ENCODE measurements at regions not wholly inside any gene's neighbourhood (a gene's known extent, or its start where the extent isn't known, plus 50 kb on each side); places are given as distances from the start of the nearest gene placed in this dataset.
"Not testable (repeated sequence)": the region's sequence is repeated elsewhere in the genome, so short reads cannot be mapped to it uniquely, and the experiment has no call there.

- 92% methylated on average over 7 of the region's 7 CpGs for WGBS
- no peak overlapping the region for H3K27ac ChIP-seq (ENCODE audit: low read depth, low read length)
- H3K4me3 ChIP-seq (ENCODE audit: low read length), result no peak overlapping the region
- no peaks in the 10 kb centered on the region for H3K36me3 ChIP-seq (ENCODE audit: insufficient read depth, low read length)
- peaks cover 4% of the 10 kb centered on the region; the same call in 1 of the 2 replicates for H3K27me3 ChIP-seq (ENCODE audit: insufficient read depth, low read length)
- H3K9me3 ChIP-seq (ENCODE audit: insufficient read depth, low read depth, low read length), result no peaks in the 10 kb centered on the region
- peaks cover 9% of the 10 kb centered on the region; the same call in 1 of the 2 replicates for H3K4me1 ChIP-seq (ENCODE audit: insufficient read depth, low read length)
- no peak overlapping the region for H3K9ac ChIP-seq (ENCODE audit: low read depth, low read length)
Observed at GRCh38 chr11:31955838-31956237, 135.0 kb upstream of the RCN1 start.

DNA sequence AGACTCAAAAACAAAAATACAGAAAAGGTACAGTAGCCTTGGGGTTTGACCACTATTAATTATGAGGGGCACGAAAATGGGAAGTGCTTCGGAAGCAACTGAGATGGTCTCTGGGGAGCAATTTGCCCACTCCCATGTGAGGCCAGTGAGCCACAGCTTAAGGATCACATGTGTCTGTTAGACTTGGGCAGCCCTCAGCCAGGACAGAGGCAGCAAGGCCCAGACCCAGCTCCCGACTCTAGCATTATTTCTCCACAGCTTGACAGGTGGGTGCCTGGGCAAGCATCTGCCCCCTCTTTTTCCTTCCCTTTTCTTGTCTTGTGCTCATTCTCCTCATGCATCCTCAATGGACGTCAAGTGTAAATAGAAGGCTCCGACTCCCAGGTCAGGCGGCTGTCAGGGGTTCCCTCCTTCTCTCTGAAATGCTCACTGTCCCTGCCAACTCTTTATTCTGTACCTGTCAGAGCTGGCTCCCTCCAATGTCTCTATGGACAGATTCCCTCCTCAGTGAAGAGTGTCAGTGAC lies 137.0 kb upstream of the RCN1 start:
- WGBS, result 93% methylated on average over 6 of the region's 6 CpGs
- H3K4me3 ChIP-seq (ENCODE audit: low read length), result no peak overlapping the region

DNA sequence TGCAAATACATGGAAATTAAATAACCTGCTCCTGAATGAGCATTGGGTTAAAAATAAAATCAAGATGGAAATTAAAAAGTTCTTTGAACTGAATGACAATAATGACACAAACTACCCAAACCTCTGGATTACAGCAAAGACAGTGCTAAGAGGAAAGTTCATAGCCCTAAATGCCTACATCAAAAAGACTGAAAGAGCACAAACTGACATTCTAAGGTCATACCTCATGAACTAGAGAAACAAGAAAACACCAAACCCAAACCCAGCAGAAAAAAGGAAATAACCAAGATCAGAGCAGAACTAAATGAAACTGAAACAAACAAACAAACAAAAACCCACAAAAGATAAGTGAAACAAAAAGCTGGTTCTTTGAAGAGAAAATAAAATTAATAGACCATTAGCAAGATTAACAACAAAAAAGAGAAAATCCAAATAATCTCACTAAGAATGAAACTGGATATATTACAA lies 138.6 kb upstream of the PAX6 start:
- not testable (repeated sequence) for H3K4me1 ChIP-seq (ENCODE audit: insufficient read depth, low read length); H3K4me3 ChIP-seq (ENCODE audit: low read length); H3K27me3 ChIP-seq (ENCODE audit: insufficient read depth, low read length); H3K27ac ChIP-seq (ENCODE audit: low read depth, low read length); H3K9ac ChIP-seq (ENCODE audit: low read depth, low read length); H3K36me3 ChIP-seq (ENCODE audit: insufficient read depth, low read length); H3K9me3 ChIP-seq (ENCODE audit: insufficient read depth, low read depth, low read length)

More for the DNA sequence above, 137.0 kb upstream of the RCN1 start:
- no peak overlapping the region for H3K9ac ChIP-seq (ENCODE audit: low read depth, low read length)
- H3K27me3 ChIP-seq (ENCODE audit: insufficient read depth, low read length), result peaks cover 4% of the 10 kb centered on the region; the same call in 1 of the 2 replicates
- no peaks in the 10 kb centered on the region for H3K36me3 ChIP-seq (ENCODE audit: insufficient read depth, low read length)
- H3K9me3 ChIP-seq (ENCODE audit: insufficient read depth, low read depth, low read length), result no peaks in the 10 kb centered on the region
- H3K27ac ChIP-seq (ENCODE audit: low read depth, low read length), result no peak overlapping the region
- H3K4me1 ChIP-seq (ENCODE audit: insufficient read depth, low read length), result 0 out of 2 replicates have a peak, but pooled peaks cover 2% of the 10 kb centered on the region

DNA sequence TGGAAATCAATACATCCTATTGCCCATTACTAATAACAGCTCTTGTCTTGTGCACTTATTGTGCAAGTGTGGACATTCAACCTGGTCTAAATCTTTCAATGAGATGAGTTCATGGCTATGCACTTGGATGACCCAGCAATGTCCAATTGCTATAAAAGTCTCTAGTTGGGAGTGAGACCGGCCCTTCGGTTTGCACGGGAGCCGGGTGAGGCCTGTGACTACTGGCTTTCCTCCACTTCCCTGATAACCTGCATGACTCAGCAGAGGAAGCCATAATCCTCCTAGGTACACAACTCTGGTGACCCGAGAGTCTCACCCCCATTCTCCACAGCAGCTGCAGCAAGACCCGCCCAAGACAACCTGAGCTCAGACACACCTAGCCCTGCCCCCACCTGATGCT lies 135.9 kb upstream of the PAX6 start:
- Histone ChIP-seq H3K36me3 (ENCODE audit: insufficient read depth, low read length) (no peaks in the 10 kb centered on the region), H3K27ac (ENCODE audit: low read depth, low read length) (no peak overlapping the region), H3K4me1 (ENCODE audit: insufficient read depth, low read length) (peaks cover 4% of the 10 kb centered on the region; the same call in 1 of the 2 replicates), H3K9ac (ENCODE audit: low read depth, low read length) (no peak overlapping the region), H3K9me3 (ENCODE audit: insufficient read depth, low read depth, low read length) (no peaks in the 10 kb centered on the region), H3K4me3 (ENCODE audit: low read length) (no peak overlapping the region), H3K27me3 (ENCODE audit: insufficient read depth, low read length) (no peaks in the 10 kb centered on the region)
- 89% methylated on average over 6 of the region's 6 CpGs for WGBS

DNA sequence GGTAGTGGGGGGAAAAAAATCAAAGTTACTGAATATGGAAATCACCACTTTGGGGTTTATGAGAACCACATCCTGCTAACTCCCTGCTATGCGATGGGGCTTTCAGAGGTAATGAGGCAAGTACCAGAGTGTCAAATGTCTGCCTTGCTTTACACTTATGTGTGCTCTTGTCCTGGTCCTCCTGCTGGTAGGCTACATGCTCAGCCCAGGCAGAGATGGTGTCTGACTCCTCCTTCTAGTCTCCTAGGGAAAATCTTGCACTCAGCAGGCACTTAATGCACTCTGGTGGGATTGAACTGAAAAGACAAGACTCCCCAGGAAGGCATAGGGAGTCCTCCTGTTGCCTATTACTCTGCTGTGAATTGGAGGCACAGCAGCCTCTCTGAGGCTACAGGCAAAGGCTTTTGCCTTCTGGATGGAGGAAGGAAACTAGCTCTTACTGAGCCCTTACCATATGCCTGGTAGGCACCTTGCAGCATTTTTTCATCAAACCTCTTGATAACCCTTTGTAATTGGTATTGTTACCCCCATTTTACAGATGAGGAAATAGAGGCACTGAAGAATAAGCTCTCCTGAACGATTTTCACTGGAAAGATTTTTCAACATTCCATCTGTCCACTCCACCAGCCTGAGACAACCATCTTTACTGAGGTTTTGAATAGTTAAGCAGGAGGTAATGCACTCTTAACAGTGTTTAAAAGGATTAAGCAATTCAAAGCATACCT lies 132.1 kb upstream of the PAX6 start:
- H3K9ac ChIP-seq (ENCODE audit: low read depth, low read length), result no peak overlapping the region
- H3K4me3 ChIP-seq (ENCODE audit: low read length), result no peak overlapping the region
- no peaks in the 10 kb centered on the region for H3K36me3 ChIP-seq (ENCODE audit: insufficient read depth, low read length)
- 63% methylated on average over 2 of the region's 2 CpGs for WGBS
- H3K4me1 ChIP-seq (ENCODE audit: insufficient read depth, low read length), result peaks cover 9% of the 10 kb centered on the region; the same call in 1 of the 2 replicates
- no peaks in the 10 kb centered on the region for H3K27me3 ChIP-seq (ENCODE audit: insufficient read depth, low read length)
- no peak overlapping the region for H3K27ac ChIP-seq (ENCODE audit: low read depth, low read length)
- H3K9me3 ChIP-seq (ENCODE audit: insufficient read depth, low read depth, low read length), result no peaks in the 10 kb centered on the region

GRCh38 chr11:31940371-31941037 lies 129.4 kb upstream of the PAX6 start:
- H3K9me3 ChIP-seq (ENCODE audit: insufficient read depth, low read depth, low read length), result no peaks in the 10 kb centered on the region
- H3K4me3 ChIP-seq (ENCODE audit: low read length), result no peak overlapping the region
- H3K27ac ChIP-seq (ENCODE audit: low read depth, low read length), result no peak overlapping the region
- H3K4me1 ChIP-seq (ENCODE audit: insufficient read depth, low read length), result peaks cover 9% of the 10 kb centered on the region; the same call in 1 of the 2 replicates
- H3K36me3 ChIP-seq (ENCODE audit: insufficient read depth, low read length), result no peaks in the 10 kb centered on the region
- WGBS, result 94% methylated on average over 4 of the region's 4 CpGs
- H3K27me3 ChIP-seq (ENCODE audit: insufficient read depth, low read length), result no peaks in the 10 kb centered on the region
- H3K9ac ChIP-seq (ENCODE audit: low read depth, low read length), result no peak overlapping the region

GRCh38 chr11:31939004-31939403 lies 127.9 kb upstream of the PAX6 start:
- Histone ChIP-seq H3K27ac (ENCODE audit: low read depth, low read length) (no peak overlapping the region), H3K4me1 (ENCODE audit: insufficient read depth, low read length) (peaks cover 9% of the 10 kb centered on the region; the same call in 1 of the 2 replicates), H3K9ac (ENCODE audit: low read depth, low read length) (no peak overlapping the region), H3K4me3 (ENCODE audit: low read length) (no peak overlapping the region), H3K9me3 (ENCODE audit: insufficient read depth, low read depth, low read length) (no peaks in the 10 kb centered on the region), H3K27me3 (ENCODE audit: insufficient read depth, low read length) (no peaks in the 10 kb centered on the region), H3K36me3 (ENCODE audit: insufficient read depth, low read length) (no peaks in the 10 kb centered on the region)
- 88% methylated on average over 2 of the region's 3 CpGs for WGBS

DNA sequence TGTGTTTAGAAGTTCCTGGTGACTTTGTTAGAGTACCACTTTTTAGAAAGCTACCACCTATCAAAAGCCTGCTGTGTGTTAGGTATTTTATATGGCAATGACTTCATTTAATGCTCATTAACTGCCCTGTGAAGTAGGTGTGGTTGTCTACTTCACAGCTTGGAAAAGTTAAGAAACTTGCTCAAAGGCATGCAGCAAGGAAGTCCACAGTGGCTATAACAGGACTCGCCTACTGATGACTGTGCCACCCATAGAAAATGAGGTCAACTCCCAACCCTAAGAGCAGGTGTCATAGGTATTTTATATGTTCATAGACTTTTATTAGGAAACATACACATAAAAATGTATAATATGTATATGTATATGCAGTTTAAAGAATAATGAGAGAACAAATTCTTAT lies 125.2 kb upstream of the PAX6 start:
- no peaks in the 10 kb centered on the region for H3K9me3 ChIP-seq (ENCODE audit: insufficient read depth, low read depth, low read length)
- H3K4me3 ChIP-seq (ENCODE audit: low read length), result no peak overlapping the region
- no peaks in the 10 kb centered on the region for H3K36me3 ChIP-seq (ENCODE audit: insufficient read depth, low read length)
- H3K4me1 ChIP-seq (ENCODE audit: insufficient read depth, low read length), result 0 out of 2 replicates have a peak, but pooled peaks cover 5% of the 10 kb centered on the region
- no peak overlapping the region for H3K27ac ChIP-seq (ENCODE audit: low read depth, low read length)
- no peak overlapping the region for H3K9ac ChIP-seq (ENCODE audit: low read depth, low read length)
- no peaks in the 10 kb centered on the region for H3K27me3 ChIP-seq (ENCODE audit: insufficient read depth, low read length)
- WGBS, result 88% methylated on average over 1 of the region's 1 CpG

DNA sequence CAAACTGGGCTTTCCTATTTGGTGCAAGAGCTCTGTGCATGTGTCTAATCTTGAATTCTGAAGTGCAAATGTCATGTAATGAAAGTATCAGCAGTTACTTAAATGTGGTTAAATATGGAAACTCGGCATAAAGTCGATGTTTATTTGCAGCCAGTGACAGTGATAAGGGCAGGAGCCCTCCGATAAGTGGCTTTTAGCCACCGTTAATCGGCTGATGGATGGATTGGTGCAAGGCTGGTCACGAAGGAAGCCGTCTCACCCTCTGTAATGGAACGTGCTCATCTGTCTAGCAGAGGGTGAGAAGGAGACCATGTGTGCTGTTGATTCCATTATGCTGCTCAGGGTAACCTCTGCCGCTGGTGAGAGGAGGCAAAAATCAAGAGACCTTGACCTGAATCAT lies 121.8 kb upstream of the PAX6 start:
- Histone ChIP-seq H3K9ac (ENCODE audit: low read depth, low read length) (no peak overlapping the region), H3K27ac (ENCODE audit: low read depth, low read length) (no peak overlapping the region), H3K36me3 (ENCODE audit: insufficient read depth, low read length) (no peaks in the 10 kb centered on the region), H3K9me3 (ENCODE audit: insufficient read depth, low read depth, low read length) (no peaks in the 10 kb centered on the region), H3K4me3 (ENCODE audit: low read length) (no peak overlapping the region), H3K27me3 (ENCODE audit: insufficient read depth, low read length) (no peaks in the 10 kb centered on the region), H3K4me1 (ENCODE audit: insufficient read depth, low read length) (no peaks in the 10 kb centered on the region)
- 88% methylated on average over 9 of the region's 9 CpGs for WGBS

DNA sequence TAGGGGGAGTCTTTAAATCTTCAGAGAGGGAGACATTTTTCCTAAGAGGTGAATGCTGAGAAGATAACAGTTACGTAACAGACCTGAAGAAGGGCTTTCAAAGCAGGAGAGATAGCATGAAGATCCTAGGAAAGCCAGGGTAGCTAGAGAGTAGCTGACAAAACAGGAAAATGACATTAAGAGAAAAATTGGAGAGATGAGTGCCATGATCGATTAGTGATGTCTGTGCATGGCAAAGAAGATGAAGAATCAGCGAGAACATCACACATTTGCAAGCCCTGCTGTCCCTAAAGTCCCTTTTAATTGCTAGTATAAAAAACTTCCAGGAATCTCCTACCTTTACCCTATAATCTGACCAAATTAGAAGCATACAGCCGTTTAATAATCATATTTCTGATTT lies 116.9 kb upstream of the PAX6 start:
- WGBS, result 94% methylated on average over 4 of the region's 4 CpGs
- H3K9me3 ChIP-seq (ENCODE audit: insufficient read depth, low read depth, low read length), result no peaks in the 10 kb centered on the region
- no peak overlapping the region for H3K27ac ChIP-seq (ENCODE audit: low read depth, low read length)
- no peak overlapping the region for H3K9ac ChIP-seq (ENCODE audit: low read depth, low read length)
- peaks cover 9% of the 10 kb centered on the region for H3K4me1 ChIP-seq (ENCODE audit: insufficient read depth, low read length)
- no peaks in the 10 kb centered on the region for H3K36me3 ChIP-seq (ENCODE audit: insufficient read depth, low read length)
- no peak overlapping the region for H3K4me3 ChIP-seq (ENCODE audit: low read length)
- H3K27me3 ChIP-seq (ENCODE audit: insufficient read depth, low read length), result no peaks in the 10 kb centered on the region

GRCh38 chr11:31926816-31927528 lies 115.8 kb upstream of the PAX6 start:
- Histone ChIP-seq H3K27ac (ENCODE audit: low read depth, low read length) (no peak overlapping the region), H3K9ac (ENCODE audit: low read depth, low read length) (no peak overlapping the region), H3K36me3 (ENCODE audit: insufficient read depth, low read length) (no peaks in the 10 kb centered on the region), H3K27me3 (ENCODE audit: insufficient read depth, low read length) (no peaks in the 10 kb centered on the region), H3K4me3 (ENCODE audit: low read length) (no peak overlapping the region), H3K4me1 (ENCODE audit: insufficient read depth, low read length) (peaks cover 9% of the 10 kb centered on the region), H3K9me3 (ENCODE audit: insufficient read depth, low read depth, low read length) (no peaks in the 10 kb centered on the region)
- 64% methylated on average over 3 of the region's 3 CpGs for WGBS
